ENCODE measurements at regions not wholly inside any gene's neighbourhood (a gene's known extent, or its start where the extent isn't known, plus 50 kb on each side); places are given as distances from the start of the nearest gene placed in this dataset.

DNA sequence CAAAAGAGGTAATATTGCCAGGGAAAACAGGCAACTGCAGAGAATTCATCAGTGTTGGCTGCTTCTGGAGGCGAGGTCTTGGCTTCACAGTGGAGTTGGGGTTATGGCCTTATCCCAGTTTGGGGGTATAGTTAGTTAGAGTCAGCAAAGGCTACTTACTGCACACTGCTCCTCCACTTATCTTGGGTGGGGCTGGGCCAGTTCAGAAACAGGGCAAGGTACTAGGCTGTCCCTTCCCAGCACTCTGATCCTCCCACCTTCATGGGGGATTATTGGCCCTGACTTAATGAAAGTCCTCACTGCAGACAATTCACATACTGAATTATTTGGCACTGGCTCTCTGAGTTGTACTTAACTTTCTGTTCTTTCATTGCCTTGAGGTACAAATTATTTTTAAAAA lies 189.6 kb downstream of the NRIP1 start:
- WGBS, 2 donors (ENCODE audit: low coverage in 1 of 2) = 80 to 95% methylated on average over 1 of the region's 1 CpG
- Histone ChIP-seq H3K4me1 (peaks cover 0 to 55% (median 13%) of the 10 kb centered on the region in 4 donors), H3K27ac (no peak overlapping the region), H3K27me3 (no peaks in the 10 kb centered on the region), H3K9me3 (no peaks in the 10 kb centered on the region), H3K4me3 (no peak overlapping the region), H3K36me3 (no peaks in the 10 kb centered on the region)
- TF ChIP-seq, protein P1, sequence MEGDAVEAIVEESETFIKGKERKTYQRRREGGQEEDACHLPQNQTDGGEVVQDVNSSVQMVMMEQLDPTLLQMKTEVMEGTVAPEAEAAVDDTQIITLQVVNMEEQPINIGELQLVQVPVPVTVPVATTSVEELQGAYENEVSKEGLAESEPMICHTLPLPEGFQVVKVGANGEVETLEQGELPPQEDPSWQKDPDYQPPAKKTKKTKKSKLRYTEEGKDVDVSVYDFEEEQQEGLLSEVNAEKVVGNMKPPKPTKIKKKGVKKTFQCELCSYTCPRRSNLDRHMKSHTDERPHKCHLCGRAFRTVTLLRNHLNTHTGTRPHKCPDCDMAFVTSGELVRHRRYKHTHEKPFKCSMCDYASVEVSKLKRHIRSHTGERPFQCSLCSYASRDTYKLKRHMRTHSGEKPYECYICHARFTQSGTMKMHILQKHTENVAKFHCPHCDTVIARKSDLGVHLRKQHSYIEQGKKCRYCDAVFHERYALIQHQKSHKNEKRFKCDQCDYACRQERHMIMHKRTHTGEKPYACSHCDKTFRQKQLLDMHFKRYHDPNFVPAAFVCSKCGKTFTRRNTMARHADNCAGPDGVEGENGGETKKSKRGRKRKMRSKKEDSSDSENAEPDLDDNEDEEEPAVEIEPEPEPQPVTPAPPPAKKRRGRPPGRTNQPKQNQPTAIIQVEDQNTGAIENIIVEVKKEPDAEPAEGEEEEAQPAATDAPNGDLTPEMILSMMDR (IDR thresholded peaks at IDR 0.05) = no peak
- TF ChIP-seq POLR2AphosphoS5 (IDR thresholded peaks at IDR 0.05) (no peak), EP300 (IDR thresholded peaks at IDR 0.05; ENCODE audit: low read depth) (no peak), POLR2A (IDR thresholded peaks at IDR 0.05) (no peak)
- in situ Hi-C loops (cut with MboI; ENCODE audit: low pct_ligation_motif_present in 1 of 4, low pct_unique_long_range_greater_than_20kb in 1 of 4, low sequenced_read_pairs in 3 of 4) = loop anchor here in 2 of 4 donors (10.0 kb wide), 2 partner anchors 190 to 610 kb away; partner anchors contain the start of gene NRIP1 (in 1 of the 2)
- intact Hi-C loops (cut with DNase I; ENCODE audit: low total_unique reads) = no loop called here
- DNase-seq = no peak

DNA sequence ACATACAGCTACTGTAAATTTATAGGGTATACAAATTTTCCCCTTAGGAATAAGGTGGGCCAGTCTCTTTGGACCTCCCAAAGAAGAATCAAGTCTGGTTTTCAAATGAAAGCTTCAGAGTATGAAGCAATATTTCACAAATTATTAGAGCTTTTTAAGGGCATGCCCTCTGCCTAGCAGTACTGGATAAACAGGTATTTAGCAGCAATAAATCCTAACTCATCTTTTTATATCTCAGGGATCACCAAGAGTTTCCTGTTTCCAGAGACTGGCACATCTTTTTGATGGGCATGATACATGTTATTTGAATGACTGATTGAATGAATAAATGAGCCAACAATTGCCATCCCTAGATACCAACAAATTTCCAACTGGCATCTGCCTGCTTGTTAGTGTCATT lies 190.4 kb downstream of the NRIP1 start:
- TF ChIP-seq, protein P1 (IDR thresholded peaks at IDR 0.05) = no peak
- TF ChIP-seq POLR2A (IDR thresholded peaks at IDR 0.05) = no peak
- TF ChIP-seq POLR2AphosphoS5 (IDR thresholded peaks at IDR 0.05) = no peak
- no peak for TF ChIP-seq EP300 (IDR thresholded peaks at IDR 0.05; ENCODE audit: low read depth)

DNA sequence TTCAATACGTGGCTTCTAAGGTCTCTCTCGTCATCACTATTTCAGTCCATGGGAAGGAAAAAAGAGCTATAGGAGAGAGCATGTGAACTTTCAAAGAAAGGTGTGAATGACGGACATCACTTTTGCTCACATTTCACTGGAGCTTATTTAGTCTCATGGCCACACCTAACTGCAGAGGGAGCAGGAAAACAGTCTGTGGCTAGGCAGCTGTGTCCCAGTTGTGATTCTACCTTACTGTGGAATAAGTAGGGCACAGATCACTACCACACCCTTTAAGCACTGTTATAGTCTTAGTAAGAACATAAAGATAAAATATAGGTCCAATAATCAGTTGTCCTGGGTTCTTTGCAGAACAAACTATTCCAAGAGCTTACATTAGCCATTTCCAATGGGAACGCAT lies 192.9 kb downstream of the NRIP1 start:
- intact Hi-C loops (cut with DNase I; ENCODE audit: low total_unique reads) = no loop called here
- 85 to 86% methylated on average over 2 to 4 of the region's 4 CpGs for WGBS, 2 donors (ENCODE audit: low coverage in 1 of 2)
- Histone ChIP-seq H3K9me3 (no peaks in the 10 kb centered on the region), H3K27me3 (no peaks in the 10 kb centered on the region), H3K4me3 (no peak overlapping the region), H3K27ac (no peak overlapping the region), H3K4me1 (peaks cover 0 to 62% (median 12%) of the 10 kb centered on the region in 4 donors), H3K36me3 (no peaks in the 10 kb centered on the region)
- DNase-seq = peak; percentile 34
- in situ Hi-C loops (cut with MboI; ENCODE audit: low pct_ligation_motif_present in 1 of 4, low pct_unique_long_range_greater_than_20kb in 1 of 4, low sequenced_read_pairs in 3 of 4) = loop anchor here (10.0 to 25.0 kb wide), 4 partner anchors 190 to 615 kb away; partner anchors contain the start of gene NRIP1 (in 2 of the 4)
- TF ChIP-seq, protein P1 (IDR thresholded peaks at IDR 0.05) = no peak
- TF ChIP-seq POLR2A (IDR thresholded peaks at IDR 0.05) (no peak), POLR2AphosphoS5 (IDR thresholded peaks at IDR 0.05) (peak in 1 of 3 donors; percentile 20)

More for the DNA sequence above, 190.4 kb downstream of the NRIP1 start:
- Histone ChIP-seq H3K27ac (no peak overlapping the region), H3K9me3 (no peaks in the 10 kb centered on the region), H3K4me3 (no peak overlapping the region), H3K27me3 (no peaks in the 10 kb centered on the region), H3K36me3 (no peaks in the 10 kb centered on the region), H3K4me1 (peaks cover 0 to 63% (median 18%) of the 10 kb centered on the region in 4 donors)
- in situ Hi-C loops (cut with MboI; ENCODE audit: low pct_ligation_motif_present in 1 of 4, low pct_unique_long_range_greater_than_20kb in 1 of 4, low sequenced_read_pairs in 3 of 4) = loop anchor here (10.0 to 25.0 kb wide), 4 partner anchors 188 to 613 kb away; partner anchors contain the start of gene NRIP1 (in 2 of the 4)
- no peak for DNase-seq
- intact Hi-C loops (cut with DNase I; ENCODE audit: low total_unique reads) = no loop called here

DNA sequence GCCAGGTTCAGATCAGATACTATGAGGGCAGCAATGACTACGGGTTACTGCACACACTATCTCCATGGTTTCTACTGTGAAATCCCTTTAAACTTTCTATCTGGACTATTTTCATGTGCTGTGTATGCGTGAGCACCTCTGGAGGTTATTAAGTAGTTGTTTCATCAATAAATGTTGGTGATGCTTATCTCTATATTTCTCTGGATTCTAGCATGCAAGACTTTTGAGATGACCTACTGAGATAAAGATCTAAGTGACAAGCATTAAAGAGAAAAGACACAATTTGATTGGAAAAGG lies 194.0 kb downstream of the NRIP1 start:
- in situ Hi-C loops (cut with MboI; ENCODE audit: low pct_ligation_motif_present in 1 of 4, low pct_unique_long_range_greater_than_20kb in 1 of 4, low sequenced_read_pairs in 3 of 4) = loop anchor here (10.0 to 25.0 kb wide), 4 partner anchors 192 to 616 kb away; partner anchors contain the start of gene NRIP1 (in 2 of the 4)
- no peak for TF ChIP-seq POLR2A (IDR thresholded peaks at IDR 0.05)
- TF ChIP-seq, protein P1 (IDR thresholded peaks at IDR 0.05) = no peak
- no peak for TF ChIP-seq POLR2AphosphoS5 (IDR thresholded peaks at IDR 0.05)
- no peak for TF ChIP-seq EP300 (IDR thresholded peaks at IDR 0.05; ENCODE audit: low read depth)
- H3K36me3 ChIP-seq = no peaks in the 10 kb centered on the region
- H3K4me1 ChIP-seq = peaks cover 0 to 59% (median 12%) of the 10 kb centered on the region in 4 donors
- peak overlapping the region in 1 of 4 donors; percentile 38 for H3K27ac ChIP-seq
- intact Hi-C loops (cut with DNase I; ENCODE audit: low total_unique reads) = no loop called here
- 35 to 56% methylated on average over 2 of the region's 2 CpGs for WGBS, 2 donors (ENCODE audit: low coverage in 1 of 2)
- no peak overlapping the region for H3K4me3 ChIP-seq
- no peaks in the 10 kb centered on the region for H3K27me3 ChIP-seq
- no peak for DNase-seq
- H3K9me3 ChIP-seq = no peaks in the 10 kb centered on the region
